Heart left ventricle (tissue), 16 donors: ENCODE measurements at regions not wholly inside any gene's neighbourhood (a gene's known extent, or its start where the extent isn't known, plus 50 kb on each side); places are given as distances from the start of the nearest gene placed in this dataset.
A peak's percentile ranks its signal among the peaks of the same experiment; 100 is the strongest.
"Not testable (repeated sequence)": the region's sequence is repeated elsewhere in the genome, so short reads cannot be mapped to it uniquely, and the experiment has no call there.

Experiments used
- ATAC-seq, 4 donors: fragments of 200-7000 bp; cut with Tn5 transposase; one replicate each; pipeline ENCODE4 v1.9.1; 2020 to 2022; ENCODE audit warnings: moderate library complexity in 4 of 4, mild to moderate bottlenecking in 3 of 4, moderate number of reproducible peaks in 1 of 4
- DNase-seq, 5 donors: peaks; one replicate each; pipeline ENCODE4 v3.0.0-alpha.2; 2020
- H3K27ac ChIP-seq, 12 donors: fragments of 200-600 bp; sonication (generic) in 4 of 12; one replicate each; pipeline versions ENCODE4 v1.5.0 to v1.8.0; 2016 to 2022; ENCODE audit warnings: mild to moderate bottlenecking in 2 of 12
- H3K27me3 ChIP-seq, 9 donors: fragments of 200-600 bp; sonication (generic) in 2 of 9; one replicate each; pipeline versions ENCODE4 v1.5.1 to v1.8.0; 2016 to 2022; ENCODE audit warnings: mild to moderate bottlenecking in 3 of 9
- H3K36me3 ChIP-seq, 9 donors: fragments of 200-600 bp; sonication (generic) in 2 of 9; one replicate each; pipeline versions ENCODE4 v1.5.0 to v1.8.0; 2018 to 2022; ENCODE audit warnings: mild to moderate bottlenecking in 2 of 9
- H3K4me1 ChIP-seq, 12 donors: fragments of 200-600 bp; sonication (generic) in 4 of 12; one replicate each; pipeline versions ENCODE4 v1.5.0 to v1.8.0; 2016 to 2022; ENCODE audit warnings: mild to moderate bottlenecking in 3 of 12
- H3K4me3 ChIP-seq, 12 donors: fragments of 200-600 bp; sonication (generic) in 4 of 12; one replicate each; pipeline versions ENCODE4 v1.5.0 to v1.8.0; 2017 to 2022; ENCODE audit warnings: mild to moderate bottlenecking in 9 of 12, moderate library complexity in 4 of 12
- H3K9me3 ChIP-seq, 12 donors: fragments of 200-600 bp; sonication (generic) in 4 of 12; one replicate each; pipeline versions ENCODE4 v1.5.0 to v1.8.0; 2016 to 2022; ENCODE audit warnings: mild to moderate bottlenecking in 1 of 12
- POLR2A ChIP-seq, 2 donors: fragments of 450-650 bp; IDR thresholded peaks; one replicate each; pipeline ENCODE4 v1.6.1; 2017; ENCODE audit warnings: antibody characterized with exemption in 2 of 2, mild to moderate bottlenecking in 2 of 2, moderate library complexity in 2 of 2
- WGBS, 4 donors: extraction: QIAGEN DNeasy Blood & Tissue Kit in 2 of 4; methylation state at CpG; one replicate each; pipeline versions ENCODE4 v1.1.5 to v1.1.7; 2013 to 2018; 5-methylcytosine and 5-hydroxymethylcytosine counted together
- intact Hi-C, 10 donors: fragments of 100-400 bp; cut with DNase I; formaldehyde crosslinking; loops; one replicate each; pipeline versions ENCODE4 v1.11.1 to v1.14.2; 2022
- TF ChIP-seq, protein P1 (sequence below), 12 donors: fragments of 200-600 bp; sonication (generic) in 4 of 12; IDR thresholded peaks; one replicate each; pipeline versions ENCODE4 v1.5.0 to v1.8.0; 2018 to 2022; ENCODE audit warnings: antibody characterized with exemption in 12 of 12, mild to moderate bottlenecking in 5 of 12
- donor health status: ischemic (EF 13 %, LVEDD 7.1; RV severe dilation, severe dysfunction).
- donor health status: healthy with polysubstance abuse.
- donor health status: DM: no; HTN: yes; CAD: no.
- donor health status: DM: no; HTN: no; CAD: no.
- donor health status: ischemic (EF 25% LVEDD 6.9; RV normal size, moderate dysfunction).
- donor health status: ischemic (EF 25% LVEDD 5.7; RV mildly dilated, moderate dysfunction).
- donor health status: healthy.
- donor health status: DM: yes; HTN: yes; CAD: no.
- donor health status: ischemic (EF 35%, LVEDD 5.7; RV mildly dilated, moderate dysfunction).
- donor health status: nonischemic (EF 11% LVEDD 7.7; RV severe dilation, severe dysfunction).
- donor health status: DM: yes; HTN: yes; CAD: no.
- donor health status: PGD.
- donor health status: ischemic (EF 29% LVEDD 5.4; RV normal size, mild dysfunction).
- donor health status: nonischemic (EF 23%, LVEDD 6.1; RV moderate dilation, normal function).

DNA sequence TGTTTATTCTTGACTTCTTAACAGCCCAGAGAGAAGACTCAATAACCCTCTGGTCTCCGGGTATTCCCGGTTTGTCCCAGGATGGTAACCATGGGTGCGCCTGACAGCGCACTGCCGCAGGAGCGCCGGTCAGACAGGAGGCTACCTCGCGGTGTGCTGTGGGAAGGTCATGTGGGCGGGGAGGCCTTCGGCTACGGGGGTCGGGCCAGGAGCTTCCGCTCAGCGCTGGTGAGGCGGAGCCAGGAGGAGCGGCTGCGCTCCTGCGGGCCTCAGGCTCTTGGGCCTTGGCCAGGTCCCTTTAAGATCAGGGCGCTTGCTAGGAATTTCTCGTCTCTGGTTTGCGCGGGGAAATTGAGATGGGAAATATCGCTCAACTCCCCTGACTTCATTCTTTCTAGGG lies 182.3 kb upstream of the NDN start:
- 23 to 35% (median 31%) methylated on average over 19 to 24 of the region's 24 CpGs for WGBS, 4 donors
- H3K27me3 ChIP-seq, result peaks cover 0 to 11% (median 3%) of the 10 kb centered on the region in 9 donors
- peak overlapping the region in 7 of 12 donors; percentile 3 to 30 (median 16) for H3K4me3 ChIP-seq
- ATAC-seq, result peak in 3 of 4 donors; percentile 73 to 94 (median 86)
- peak in 4 of 5 donors; percentile 27 to 65 (median 49) for DNase-seq
- H3K36me3 ChIP-seq, result no peaks in the 10 kb centered on the region
- no peak overlapping the region for H3K27ac ChIP-seq
- H3K4me1 ChIP-seq, result no peaks in the 10 kb centered on the region
- TF ChIP-seq, protein P1, sequence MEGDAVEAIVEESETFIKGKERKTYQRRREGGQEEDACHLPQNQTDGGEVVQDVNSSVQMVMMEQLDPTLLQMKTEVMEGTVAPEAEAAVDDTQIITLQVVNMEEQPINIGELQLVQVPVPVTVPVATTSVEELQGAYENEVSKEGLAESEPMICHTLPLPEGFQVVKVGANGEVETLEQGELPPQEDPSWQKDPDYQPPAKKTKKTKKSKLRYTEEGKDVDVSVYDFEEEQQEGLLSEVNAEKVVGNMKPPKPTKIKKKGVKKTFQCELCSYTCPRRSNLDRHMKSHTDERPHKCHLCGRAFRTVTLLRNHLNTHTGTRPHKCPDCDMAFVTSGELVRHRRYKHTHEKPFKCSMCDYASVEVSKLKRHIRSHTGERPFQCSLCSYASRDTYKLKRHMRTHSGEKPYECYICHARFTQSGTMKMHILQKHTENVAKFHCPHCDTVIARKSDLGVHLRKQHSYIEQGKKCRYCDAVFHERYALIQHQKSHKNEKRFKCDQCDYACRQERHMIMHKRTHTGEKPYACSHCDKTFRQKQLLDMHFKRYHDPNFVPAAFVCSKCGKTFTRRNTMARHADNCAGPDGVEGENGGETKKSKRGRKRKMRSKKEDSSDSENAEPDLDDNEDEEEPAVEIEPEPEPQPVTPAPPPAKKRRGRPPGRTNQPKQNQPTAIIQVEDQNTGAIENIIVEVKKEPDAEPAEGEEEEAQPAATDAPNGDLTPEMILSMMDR (IDR thresholded peaks at IDR 0.05), result no peak
- TF ChIP-seq POLR2A (IDR thresholded peaks at IDR 0.05), result no peak
- no peaks in the 10 kb centered on the region for H3K9me3 ChIP-seq
- intact Hi-C loops, result loop anchor here in 1 of 10 donors (5.0 kb wide), 1 partner anchor 222 kb away; the partner anchor contains the start of gene MAGEL2

DNA sequence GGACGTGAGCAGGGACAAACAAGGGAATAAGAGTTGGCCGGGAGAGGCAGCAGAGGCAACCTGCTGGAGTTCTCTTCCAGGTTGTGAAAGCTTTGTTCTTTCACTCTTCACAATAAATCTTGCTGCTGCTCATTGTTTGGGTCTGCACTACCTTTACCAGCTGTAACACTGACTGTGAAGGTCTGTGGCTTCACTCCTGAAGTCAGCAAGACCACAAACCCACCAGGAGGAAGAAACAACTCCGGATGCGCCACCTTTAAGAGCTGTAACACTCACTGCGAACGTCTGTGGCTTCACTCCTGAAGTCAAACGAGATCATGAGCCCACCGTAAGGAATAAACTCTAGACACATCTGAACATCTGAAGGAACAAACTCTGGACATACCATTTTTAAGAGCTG lies 186.5 kb upstream of the NDN start:
- 75 to 85% (median 81%) methylated on average over 8 of the region's 8 CpGs for WGBS, 4 donors
- intact Hi-C loops, result loop anchor here in 3 of 10 donors (5.0 to 10.0 kb wide), 2 partner anchors 59 to 226 kb away; partner anchors contain the start of gene MAGEL2 (in 2 of the 3)

DNA sequence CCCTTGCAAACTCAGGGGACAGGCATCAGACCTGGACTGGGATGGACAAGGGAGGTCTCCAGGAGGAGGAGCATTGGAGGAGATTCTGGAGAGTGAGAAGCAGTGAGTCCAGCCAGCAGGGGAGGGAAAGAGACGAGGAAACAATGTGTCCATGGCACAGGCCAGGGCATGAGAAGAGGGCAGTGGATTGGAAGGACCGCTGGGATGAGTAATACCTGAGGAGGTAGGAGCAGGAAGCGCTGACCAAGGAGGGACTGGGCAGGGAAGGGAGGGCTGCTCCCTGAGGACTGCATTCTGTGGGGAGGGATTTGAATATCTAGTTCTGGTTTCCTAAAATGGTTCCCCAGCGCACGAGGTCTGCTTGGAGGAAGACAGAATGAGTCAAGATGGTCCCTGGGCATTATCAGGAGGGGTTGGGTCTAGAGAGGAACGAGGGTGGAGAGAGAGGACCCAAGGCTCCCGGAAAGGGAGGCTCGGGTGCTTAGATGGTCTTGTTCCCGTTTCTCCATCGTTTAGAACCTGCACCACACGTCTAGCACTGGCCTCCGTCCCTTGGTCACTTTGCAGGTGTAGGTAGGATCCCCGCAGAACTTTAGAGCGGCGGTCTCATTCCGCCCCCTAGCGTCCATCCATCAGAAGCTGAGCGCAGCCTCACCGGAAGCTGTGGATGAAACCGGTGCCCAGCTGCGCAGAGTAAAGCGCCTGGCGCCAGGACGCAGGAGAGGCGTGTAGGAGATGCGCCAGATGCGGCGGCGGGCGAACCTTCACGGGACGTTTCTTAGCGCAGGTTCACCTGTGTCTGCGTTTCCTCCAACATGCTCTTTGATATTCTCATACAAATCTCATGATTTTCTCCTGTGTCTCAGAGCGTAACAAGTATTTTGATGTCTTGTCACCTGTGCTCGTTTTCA lies 190.7 kb upstream of the NDN start:
- peaks cover 0 to 7% (median 0%) of the 10 kb centered on the region in 9 donors for H3K27me3 ChIP-seq
- DNase-seq (peak in 3 of 5 donors; percentile 23 to 42 (median 34)), ATAC-seq (peak; percentile 32 to 82 (median 64))
- intact Hi-C loops, result loop anchor here in 6 of 10 donors (5.0 to 10.0 kb wide), 3 partner anchors 63 to 235 kb away; partner anchors contain the start of gene MAGEL2 (in 1 of the 6)
- H3K27ac ChIP-seq, result no peak overlapping the region
- H3K9me3 ChIP-seq, result no peaks in the 10 kb centered on the region
- H3K36me3 ChIP-seq, result no peaks in the 10 kb centered on the region
- TF ChIP-seq, protein P1 (IDR thresholded peaks at IDR 0.05), result peak; percentile 38 to 62 (median 48)
- no peak for TF ChIP-seq POLR2A (IDR thresholded peaks at IDR 0.05)
- H3K4me1 ChIP-seq, result no peaks in the 10 kb centered on the region
- H3K4me3 ChIP-seq, result no peak overlapping the region
- 20 to 33% (median 27%) methylated on average over 30 to 36 of the region's 36 CpGs for WGBS, 4 donors

More for the DNA sequence above, 186.5 kb upstream of the NDN start:
- not testable (repeated sequence) for ATAC-seq, H3K4me1 ChIP-seq, H3K4me3 ChIP-seq, H3K9me3 ChIP-seq, DNase-seq, H3K36me3 ChIP-seq, H3K27ac ChIP-seq
- peaks cover 0 to 12% (median 2%) of the 10 kb centered on the region in 9 donors for H3K27me3 ChIP-seq

DNA sequence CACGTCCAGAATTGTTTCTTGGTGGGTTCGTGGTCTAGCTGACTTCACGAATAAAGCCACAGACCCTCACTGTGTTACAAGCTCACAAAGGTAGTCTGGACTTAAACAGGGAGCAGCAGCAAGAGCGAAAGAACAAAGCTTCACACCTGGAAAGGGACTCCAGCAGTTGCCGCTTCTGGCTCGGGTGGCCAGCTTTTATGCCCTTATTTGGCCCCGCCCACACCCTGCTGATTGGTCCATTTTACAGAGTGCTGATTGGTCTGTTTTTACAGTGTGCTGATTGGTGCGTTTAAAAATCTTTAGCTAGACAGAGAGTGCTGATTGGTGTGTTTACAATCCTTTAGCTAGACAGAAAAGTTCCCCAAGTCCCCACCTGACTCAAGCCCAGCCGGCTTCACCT lies 194.2 kb upstream of the NDN start:
- 70 to 77% (median 75%) methylated on average over 8 to 9 of the region's 9 CpGs for WGBS, 4 donors
- Histone ChIP-seq H3K27ac (no peak overlapping the region), H3K4me3 (no peak overlapping the region), H3K9me3 (peaks cover 0 to 4% (median 0%) of the 10 kb centered on the region in 12 donors), H3K27me3 (peaks cover 0 to 7% (median 0%) of the 10 kb centered on the region in 9 donors), H3K36me3 (no peaks in the 10 kb centered on the region), H3K4me1 (no peaks in the 10 kb centered on the region)
- TF ChIP-seq, protein P1 (IDR thresholded peaks at IDR 0.05), result no peak
- no peak for TF ChIP-seq POLR2A (IDR thresholded peaks at IDR 0.05)
- intact Hi-C loops, result no loop called here
- DNase-seq, result no peak
- no peak for ATAC-seq
